MM.1S (cell line): ENCODE measurements at regions not wholly inside any gene's neighbourhood (a gene's known extent, or its start where the extent isn't known, plus 50 kb on each side); places are given as distances from the start of the nearest gene placed in this dataset.

Experiments
- EZH2 ChIP-seq: fragments of 300-600 bp; sonication (generic); optimal IDR thresholded peaks from 2 replicates; pipeline ENCODE3; 2017; ENCODE audit warnings: low read depth, mild to moderate bottlenecking, antibody characterized with exemption, low read length, mixed read lengths
- EZH2phosphoT487 ChIP-seq: fragments of 300-600 bp; sonication (generic); IDR thresholded peaks from 2 replicates; pipeline ENCODE4 v1.6.1; 2018; ENCODE audit warnings: antibody characterized with exemption, low read length
- TF ChIP-seq, protein P1 (sequence below): fragments of 300-600 bp; sonication (generic); IDR thresholded peaks from 2 replicates; pipeline ENCODE4 v1.5.1; 2016; ENCODE audit warnings: antibody characterized with exemption, low read length, mixed read lengths

DNA sequence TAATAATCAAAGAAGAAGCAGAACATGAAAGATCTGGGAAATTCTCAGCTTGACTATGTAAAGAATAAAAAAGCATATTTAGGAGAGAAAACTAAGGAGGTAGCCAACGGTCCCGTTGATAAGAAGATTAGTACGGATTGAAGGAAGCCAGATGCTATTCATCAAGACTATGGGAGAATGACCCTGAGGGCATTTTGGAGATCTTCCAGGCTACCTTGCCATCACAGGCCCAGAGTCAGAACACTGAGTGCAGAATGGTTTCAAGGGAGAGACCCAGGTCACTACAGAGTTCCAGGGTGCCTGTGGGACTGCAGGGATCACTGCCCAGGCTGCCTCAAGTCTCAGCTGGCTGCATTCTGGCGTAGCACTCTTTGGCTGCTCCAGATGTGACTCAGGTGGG is 752.9 kb upstream of the ARPP21 start:
- TF ChIP-seq EZH2phosphoT487, result no peak
- TF ChIP-seq, protein P1, sequence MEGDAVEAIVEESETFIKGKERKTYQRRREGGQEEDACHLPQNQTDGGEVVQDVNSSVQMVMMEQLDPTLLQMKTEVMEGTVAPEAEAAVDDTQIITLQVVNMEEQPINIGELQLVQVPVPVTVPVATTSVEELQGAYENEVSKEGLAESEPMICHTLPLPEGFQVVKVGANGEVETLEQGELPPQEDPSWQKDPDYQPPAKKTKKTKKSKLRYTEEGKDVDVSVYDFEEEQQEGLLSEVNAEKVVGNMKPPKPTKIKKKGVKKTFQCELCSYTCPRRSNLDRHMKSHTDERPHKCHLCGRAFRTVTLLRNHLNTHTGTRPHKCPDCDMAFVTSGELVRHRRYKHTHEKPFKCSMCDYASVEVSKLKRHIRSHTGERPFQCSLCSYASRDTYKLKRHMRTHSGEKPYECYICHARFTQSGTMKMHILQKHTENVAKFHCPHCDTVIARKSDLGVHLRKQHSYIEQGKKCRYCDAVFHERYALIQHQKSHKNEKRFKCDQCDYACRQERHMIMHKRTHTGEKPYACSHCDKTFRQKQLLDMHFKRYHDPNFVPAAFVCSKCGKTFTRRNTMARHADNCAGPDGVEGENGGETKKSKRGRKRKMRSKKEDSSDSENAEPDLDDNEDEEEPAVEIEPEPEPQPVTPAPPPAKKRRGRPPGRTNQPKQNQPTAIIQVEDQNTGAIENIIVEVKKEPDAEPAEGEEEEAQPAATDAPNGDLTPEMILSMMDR, result no peak
- no peak for TF ChIP-seq EZH2
